HG02588 (cell line): ENCODE measurements at regions not wholly inside any gene's neighbourhood (a gene's known extent, or its start where the extent isn't known, plus 50 kb on each side); places are given as distances from the start of the nearest gene placed in this dataset.
"Not testable (repeated sequence)": the region's sequence is repeated elsewhere in the genome, so short reads cannot be mapped to it uniquely, and the experiment has no call there.

Source experiments
- ATAC-seq: cut with Tn5 transposase; IDR thresholded peaks from one replicate; pipeline ENCODE4 v1.9.1; 2021; ENCODE audit warnings: mild to moderate bottlenecking, moderate library complexity; ENCODE audit not compliant: unreplicated experiment

DNA sequence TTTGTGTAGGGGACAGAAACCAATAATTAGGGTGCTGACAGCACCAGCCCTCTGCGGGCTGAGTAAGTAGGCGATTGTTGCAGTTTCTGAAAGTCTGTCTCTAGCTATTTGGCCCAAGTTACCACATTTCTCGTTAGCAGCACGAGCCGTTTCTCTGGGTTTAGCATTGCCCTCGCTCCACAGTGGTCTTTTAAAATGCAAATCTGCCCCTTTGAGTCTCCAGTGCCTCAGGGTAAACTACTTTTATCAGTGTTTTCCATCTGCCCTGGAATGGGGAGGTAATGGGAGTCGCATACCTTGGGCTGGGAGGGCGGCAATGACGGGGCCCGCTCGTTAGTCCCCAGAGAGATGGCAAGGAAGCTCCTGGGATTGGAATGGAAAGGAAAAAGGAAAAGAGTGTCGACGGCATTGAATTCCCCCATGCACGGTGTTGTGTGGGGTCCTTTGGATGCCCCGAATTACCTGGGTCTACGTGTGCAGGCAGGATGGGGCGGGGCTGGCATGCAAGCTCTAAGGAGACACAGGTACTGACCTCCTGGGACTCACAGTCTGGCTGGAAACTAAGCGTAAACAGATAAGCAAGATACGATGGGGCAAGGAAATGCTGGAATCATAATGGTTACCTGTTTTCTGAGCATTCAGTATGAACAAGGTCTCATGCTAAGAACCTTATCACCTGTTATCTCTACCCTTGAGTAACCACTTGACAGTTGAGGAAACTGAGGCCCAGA lies 131.8 kb upstream of the MAP1LC3B2 start:
- ATAC-seq: no peak

DNA sequence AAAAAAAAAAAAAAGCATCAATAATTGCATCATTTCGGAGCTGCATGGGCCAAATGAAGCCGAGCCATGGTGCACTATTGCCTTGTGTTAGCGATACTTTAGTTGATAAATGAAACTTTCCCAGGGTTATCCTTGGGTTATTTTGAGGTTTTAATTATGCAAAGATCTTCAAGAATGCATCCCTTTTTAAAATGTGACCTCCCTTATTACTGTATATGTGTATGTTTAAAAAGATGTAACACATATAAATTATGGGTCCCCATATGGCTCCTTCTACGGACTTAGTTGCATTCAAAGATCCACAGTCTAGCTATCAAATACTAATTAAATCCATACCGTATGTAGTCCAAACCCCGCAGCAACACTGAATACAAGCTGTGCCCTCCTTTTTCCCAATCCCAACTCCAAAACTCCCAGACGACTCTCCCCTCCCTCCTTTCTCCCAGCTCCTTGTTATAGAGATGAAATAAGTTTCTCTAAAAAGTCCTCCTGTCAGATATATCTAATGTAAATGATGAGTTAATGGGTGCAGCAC lies 129.3 kb upstream of the MAP1LC3B2 start:
- ATAC-seq: no peak

DNA sequence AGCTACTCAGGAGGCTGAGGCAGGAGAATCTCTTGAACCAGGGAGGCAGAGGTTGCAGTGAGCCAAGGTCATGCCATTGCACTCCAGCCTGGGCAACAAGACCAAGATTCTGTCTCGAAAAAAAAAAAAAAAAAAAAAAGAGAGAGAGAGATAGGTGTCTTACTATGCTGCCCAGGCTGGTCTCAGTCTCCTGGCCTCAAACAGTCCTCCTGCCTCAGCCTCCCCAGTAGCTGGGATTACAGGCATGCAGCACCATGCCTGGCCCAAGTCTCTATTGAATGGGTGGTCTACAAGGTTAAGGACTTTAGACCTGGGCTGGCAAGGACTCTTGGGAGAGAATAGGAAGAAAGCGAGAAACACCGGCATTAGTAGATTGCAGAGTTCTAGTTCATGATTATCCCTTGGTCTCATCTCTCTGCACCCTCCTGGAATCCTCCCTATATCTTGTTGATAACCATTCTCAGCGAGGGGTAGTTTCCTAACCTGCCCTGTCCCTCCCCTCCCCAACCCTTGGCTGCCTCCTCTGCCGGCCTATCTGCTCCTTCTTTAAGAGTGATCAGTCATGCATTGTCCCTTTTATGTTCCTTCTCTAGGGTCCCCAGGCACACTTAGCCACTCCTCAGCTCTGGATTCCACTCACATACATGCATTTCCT lies 128.1 kb upstream of the MAP1LC3B2 start:
- no peak for ATAC-seq

DNA sequence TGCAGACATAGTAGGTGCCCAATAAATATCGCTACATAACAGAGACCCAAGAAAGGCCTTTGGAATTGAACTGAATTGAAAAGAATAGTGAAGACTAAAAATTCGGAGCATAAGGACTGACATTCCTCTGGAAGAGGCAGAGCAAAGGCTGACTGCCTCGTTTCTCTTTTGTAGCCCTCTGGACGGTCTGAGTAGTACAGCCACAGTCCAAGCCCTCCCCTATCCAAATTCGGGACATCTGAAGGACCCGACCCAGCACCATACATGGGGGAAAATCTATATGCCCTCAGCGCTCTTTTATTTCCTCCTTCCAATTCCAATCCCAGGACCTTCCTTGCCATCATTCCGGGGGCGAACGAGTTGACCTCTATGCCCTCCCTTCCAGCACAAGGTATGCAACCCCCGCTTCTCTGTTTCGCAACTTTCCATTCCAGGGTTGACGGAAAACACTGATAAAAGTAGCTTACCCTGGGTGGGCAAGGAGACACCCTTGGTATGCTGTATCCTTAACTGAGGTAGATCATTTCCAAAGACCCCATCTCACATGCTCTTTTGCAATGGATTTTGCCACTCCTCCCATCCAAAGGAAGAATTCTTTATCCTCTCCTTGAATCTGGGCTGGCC lies 127.4 kb upstream of the MAP1LC3B2 start:
- no peak for ATAC-seq

DNA sequence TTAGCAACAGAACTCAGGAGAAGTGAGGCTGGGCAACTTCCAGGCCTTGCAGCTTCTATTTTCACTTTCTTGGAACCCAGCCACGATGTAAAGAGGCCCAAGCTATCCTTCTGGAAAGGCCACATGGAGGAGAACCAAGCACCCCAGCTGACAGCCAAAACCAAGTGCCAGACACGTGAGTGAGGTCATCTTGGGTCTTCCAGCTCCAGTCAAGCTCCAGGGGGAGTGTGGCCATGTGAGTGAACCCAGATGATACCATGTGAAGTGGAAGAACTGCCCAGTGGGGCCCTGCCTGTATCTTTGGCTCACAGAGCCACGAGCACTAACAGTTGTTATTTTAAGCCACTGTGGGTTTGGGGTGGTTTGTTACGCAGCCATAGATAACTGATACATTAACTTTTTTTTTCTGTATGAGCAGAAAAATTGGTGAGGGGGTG lies 126.8 kb upstream of the MAP1LC3B2 start:
- no peak for ATAC-seq

DNA sequence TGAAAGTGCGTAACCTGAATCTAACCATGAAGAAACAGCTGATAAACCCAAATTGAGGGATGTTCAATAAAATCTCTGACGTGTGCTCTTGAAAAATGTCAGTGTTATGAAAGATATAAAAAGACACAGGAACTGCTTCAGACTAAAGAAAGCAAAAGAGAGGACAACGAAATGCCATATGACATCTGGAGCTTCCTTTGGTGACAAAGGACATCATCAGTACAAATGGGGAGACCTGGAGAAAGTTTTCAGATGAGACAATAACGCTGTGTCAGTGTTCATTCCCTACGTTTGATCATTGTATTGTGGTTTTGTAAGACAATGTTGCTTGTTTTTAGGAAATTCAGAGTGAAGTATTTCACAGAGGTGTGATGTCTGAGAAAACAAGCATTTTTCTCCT lies 125.9 kb upstream of the MAP1LC3B2 start:
- ATAC-seq: no peak

DNA sequence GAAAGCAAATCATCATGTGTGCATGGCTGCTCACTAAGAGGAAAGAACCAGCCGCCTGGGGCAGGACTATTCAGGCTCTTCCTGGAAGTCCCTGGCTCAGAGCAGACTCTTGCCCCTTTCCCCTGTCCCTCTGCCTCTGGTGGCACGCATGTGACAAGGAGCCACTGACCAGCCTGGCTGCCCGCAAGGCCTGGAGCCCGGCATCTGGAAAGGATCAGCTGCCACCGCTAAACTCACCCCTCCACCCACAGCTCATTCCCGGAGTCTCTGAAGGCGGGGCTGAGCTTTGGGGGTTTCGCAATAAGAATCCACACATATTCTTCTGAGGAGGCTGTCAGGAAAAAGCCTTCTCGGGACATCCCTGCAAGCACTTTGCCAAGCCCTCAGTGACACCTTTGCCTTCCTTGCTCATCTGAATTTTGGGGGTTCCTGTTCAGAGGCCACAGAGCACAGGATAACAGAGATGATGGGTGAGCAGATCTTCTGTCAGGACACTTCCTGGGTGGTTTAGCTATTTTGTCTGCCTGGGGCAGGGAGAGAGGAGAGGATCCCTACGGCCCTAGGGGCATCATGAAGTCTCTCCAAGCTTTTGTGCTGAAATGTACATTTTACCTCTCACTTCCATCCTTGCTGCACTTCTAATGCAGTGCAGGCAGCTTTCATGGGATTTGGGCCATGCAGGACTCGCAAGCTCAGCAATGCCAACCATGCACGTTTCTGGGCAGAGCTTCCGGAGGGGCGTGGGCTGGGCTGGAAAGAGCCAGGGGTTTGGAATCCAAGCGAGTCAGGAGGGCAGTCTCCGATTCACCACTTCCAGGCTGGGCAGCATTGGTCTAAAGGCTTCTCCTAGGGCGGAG lies 124.8 kb upstream of the MAP1LC3B2 start:
- no peak for ATAC-seq

DNA sequence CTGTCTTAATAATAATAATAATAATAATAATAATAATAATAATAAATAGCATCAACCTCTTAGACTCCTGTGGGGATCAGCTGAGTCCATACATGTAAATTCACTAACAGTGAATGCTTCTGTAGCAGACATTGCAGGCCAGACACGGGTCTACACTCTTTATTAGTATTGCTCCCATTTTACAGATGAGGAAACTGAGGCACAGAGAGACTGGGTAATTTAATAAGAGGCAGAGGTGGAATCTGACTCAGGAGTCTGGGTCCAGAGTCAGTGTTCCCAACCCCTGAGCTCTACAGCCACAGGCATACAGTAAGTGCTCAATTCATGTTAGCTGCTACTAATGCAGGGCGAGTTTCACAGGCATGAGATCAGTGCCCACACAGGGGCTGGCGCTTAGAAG lies 123.2 kb upstream of the MAP1LC3B2 start:
- ATAC-seq: no peak

DNA sequence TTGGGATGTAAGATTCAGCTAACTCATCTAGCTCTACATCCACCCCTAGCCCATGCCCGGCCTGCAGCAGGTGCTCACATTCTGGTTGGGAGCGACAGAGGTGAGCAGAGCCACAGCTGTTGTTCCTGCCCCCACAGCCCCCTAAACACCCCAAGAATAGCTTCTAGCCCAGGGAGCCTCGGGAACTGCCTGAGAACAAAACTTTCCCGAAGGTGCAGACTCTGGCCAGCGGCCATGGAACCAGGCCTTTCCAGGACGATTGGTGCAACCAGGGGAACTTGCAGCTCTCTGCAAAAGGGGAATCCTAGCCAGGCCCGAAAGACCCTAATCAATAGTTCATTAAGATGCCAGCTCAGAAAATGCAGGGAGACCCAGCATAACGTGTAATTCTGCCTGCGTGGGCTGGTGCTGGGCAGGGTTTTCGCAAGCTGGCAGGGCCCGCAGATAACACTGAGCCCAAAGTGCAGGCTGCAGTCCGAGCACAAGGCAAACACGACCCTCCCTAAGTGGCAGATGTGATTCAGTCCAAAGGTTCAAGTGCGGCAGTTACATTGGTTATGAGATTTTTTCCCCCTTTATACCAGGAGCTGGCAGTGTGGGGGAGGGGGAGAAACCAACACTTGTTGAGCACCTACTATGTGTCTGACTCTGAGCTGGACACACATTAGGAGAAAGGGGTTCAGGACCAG lies 122.5 kb upstream of the MAP1LC3B2 start:
- no peak for ATAC-seq

DNA sequence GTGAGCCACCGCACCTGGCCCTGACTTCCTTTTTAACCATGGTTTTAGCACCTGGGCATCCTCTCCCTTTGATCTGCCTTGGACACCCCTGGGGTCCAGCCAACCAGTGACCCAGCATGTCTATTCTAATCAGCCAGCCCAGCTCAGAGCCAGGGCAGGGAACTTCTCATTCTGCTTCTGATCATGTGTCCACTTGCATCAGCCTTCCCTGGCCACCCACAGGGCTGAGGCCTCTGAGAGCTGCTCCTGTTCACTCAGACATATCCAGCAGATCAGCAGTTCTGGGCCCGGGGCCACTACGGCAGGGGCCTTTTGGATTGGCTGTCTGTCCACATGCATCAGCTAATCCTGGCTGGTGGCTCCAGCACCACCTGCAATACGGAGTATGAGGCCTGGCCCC lies 117.9 kb upstream of the MAP1LC3B2 start:
- ATAC-seq: no peak

DNA sequence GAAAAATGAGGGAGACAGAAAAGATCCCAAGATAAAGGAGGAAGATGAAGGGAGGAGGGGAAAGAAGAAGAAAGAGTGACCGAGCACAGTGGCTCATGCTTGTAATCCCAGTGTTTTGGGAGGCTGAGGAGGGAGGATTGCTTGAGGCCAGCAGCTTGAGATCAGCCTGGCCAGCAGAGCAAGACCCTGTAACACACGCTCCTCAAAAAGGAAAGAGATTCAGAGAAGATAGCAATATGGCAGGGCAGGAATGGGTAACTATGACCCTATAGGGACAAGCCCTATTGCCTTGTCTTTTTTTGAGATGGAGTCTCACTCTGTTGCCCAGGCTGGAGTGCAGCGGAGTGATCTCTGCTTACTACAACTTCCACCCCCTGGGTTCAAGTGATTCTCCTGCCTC lies 116.9 kb upstream of the MAP1LC3B2 start:
- no peak for ATAC-seq

DNA sequence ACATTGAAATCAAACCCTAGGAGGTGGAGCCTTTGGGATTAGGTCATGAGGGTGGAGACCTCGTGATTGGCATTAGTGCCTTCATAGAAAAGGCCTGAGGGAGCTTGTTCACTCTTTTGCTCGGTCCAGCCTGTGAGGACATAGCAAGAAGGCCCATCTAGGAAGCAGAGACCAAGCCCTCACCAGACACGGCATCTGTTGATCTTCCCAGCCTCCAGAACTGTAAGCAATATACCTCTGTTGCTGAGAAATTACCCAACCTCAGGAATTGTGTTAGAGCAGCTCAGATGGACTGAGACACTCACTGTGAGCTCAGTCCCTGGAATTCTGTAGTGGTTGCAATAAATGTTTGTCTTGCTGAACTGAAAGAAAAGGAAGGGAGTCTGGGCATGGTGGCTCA lies 116.2 kb upstream of the MAP1LC3B2 start:
- no peak for ATAC-seq

DNA sequence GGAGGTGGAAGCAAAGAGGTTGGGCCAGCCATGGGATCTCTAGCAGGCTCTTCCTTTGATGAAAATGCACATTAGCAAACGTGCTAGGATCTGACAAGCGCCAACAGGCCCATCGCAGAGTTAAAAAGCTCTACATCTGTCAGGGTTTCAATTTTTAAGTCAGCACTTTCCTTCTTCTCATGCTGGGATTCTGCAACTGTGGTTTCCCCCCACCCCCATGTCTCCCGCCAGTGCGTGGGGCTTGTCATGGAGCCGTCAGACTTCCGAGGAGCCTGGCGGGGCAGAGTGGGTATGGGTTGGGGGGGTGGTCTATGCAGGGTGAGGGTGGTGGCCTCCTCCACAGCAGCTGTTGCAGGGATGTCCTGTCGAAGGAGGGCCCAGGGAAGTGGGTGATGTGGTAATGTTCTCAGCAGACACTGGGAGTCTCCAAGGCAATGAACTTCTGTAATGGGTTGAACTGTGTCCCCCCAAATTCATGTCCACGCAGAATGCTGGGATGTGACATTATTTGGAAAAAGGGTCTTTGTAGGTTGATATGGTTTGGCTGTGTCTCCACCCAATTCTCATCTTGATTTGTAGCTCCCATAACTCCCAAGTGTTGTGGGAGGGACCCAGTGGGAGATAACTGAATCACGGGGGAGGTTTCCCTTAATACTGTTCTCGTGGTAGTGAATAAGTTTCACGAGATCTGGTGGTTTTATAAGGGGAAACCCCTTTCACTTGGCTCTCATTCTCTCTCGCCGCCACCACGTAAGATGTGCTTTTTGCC lies 115.2 kb upstream of the MAP1LC3B2 start:
- ATAC-seq: no peak

DNA sequence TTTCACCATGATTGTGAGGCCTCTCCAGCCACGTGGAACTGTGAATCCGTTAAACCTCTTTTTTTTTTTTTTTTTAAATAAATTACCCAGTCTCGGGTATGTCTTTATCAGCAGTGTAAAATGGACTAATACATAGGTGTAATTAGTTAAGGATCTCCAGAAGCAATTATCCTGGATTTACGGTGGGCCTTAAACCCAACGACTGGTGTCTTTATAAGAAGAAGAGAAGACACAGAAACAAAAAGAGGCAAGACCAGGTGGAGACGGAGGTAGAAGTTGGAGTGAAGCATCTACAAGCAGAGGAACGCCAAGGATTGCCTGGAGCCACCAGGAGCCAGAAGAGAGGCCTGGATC lies 114.6 kb upstream of the MAP1LC3B2 start:
- no peak for ATAC-seq

DNA sequence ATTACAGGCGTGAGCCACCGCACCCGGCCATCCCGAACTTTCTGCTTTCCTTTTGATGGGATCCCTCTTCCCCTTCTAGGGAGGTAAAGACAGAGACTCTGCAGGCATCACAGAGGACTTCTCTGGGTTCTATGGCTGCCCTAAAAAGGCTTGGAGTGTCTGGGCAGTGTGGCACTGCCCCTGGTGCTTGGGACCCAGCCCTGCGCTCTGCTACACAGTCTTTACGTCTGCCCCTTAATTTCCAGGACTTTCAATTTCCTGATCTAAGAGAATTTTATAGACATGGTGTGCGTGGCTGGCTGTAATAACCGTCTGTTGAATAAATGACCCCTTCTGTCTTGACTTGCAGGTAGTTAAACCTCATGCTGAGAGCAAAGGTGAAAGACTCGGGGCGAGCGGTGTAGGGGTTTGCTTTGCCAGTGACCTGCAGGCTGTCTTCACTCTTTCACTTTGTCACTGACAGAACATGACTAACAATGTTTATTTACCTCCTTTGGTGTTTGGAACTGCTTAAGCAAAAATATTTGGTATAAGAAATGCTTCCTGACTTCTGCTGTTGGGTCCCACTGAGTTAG lies 110.9 kb upstream of the MAP1LC3B2 start:
- no peak for ATAC-seq

DNA sequence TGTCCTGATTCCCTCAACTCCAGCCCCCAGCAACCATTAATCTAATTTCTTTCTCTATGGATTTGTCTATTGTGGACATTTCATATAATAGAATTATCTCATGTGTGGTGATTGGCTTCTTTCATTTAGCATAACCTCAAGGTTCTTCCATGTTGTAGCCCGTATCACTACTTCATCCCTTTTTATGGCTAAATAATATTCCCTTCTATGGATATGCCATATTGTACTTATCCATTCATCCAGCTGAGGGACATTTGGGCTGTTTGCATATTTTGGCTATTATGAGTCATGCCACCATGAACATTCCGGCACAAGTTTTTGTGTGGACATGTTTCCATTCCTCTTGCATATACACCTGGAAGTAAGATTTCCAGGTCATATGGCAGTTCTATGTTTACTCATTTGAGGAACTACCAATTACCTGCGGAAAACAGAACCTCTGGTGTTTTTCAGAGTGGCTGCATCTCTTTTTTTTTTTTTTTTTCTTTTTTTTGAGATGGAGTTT lies 108.7 kb upstream of the MAP1LC3B2 start:
- ATAC-seq: no peak

DNA sequence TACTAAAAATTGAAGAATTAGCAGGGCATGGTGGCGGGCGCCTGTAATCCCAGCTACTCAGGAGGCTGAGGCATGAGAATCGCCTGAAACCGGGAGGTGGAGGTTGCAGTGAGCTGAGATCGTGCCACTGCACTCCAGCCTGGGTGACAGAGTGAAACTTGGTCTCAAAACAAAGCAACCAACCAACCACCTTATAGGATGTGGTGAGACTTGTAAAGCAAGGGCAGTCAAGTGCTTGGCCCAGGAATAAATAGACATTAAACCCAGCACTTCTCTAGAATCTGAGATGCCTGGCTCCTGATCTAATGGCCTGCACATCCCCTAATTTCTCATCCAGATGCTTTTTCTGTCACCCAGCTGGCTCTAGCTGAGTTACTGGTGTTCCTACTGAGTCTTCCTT lies 106.2 kb upstream of the MAP1LC3B2 start:
- not testable (repeated sequence) for ATAC-seq

DNA sequence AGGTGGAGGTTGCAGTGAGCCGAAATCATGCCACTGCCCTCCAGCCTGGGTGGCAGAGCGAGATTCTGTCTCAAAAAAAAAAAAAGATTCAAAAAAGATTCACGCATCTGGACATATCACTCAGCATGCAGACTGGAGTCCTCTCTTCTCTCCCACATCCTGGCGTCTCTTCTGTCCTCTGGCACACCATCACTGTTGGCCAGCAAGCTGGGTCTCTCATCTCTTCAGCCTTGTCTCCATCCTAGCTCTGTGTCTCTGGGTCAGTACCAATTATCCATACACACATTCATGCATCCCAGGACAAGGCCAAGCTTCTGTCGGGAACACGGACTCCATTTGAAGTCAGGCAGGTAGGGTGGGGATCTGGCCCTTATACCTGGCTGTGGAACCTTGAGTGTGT lies 105.5 kb upstream of the MAP1LC3B2 start:
- no peak for ATAC-seq

DNA sequence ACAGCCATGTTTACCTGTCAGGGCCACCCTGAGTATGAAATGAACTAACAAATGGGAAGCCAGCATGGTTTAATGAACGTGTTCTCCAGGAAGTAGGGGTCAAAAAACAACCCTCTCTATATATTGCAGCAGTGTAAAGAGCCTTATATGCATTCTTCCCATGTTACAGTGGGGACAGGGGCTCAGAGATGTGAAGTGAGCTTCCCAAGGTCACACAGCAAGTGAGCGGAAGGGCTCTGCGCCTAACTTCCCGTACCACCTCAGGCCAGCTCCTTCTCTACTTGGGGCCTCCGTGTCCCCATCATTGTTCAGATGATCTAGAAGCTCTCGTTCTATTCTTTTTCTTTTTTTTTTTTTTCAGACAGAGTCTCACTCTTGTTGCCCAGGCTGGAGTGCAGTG lies 105.1 kb upstream of the MAP1LC3B2 start:
- ATAC-seq: no peak
